ENCODE measurements at regions not wholly inside any gene's neighbourhood (a gene's known extent, or its start where the extent isn't known, plus 50 kb on each side); places are given as distances from the start of the nearest gene placed in this dataset.

GRCh38 chr13:105506463-105506862 is 1029.0 kb downstream of the EFNB2 start:
- DNase-seq (ENCODE audit: low read depth) = no peak
- TF ChIP-seq, protein P1, sequence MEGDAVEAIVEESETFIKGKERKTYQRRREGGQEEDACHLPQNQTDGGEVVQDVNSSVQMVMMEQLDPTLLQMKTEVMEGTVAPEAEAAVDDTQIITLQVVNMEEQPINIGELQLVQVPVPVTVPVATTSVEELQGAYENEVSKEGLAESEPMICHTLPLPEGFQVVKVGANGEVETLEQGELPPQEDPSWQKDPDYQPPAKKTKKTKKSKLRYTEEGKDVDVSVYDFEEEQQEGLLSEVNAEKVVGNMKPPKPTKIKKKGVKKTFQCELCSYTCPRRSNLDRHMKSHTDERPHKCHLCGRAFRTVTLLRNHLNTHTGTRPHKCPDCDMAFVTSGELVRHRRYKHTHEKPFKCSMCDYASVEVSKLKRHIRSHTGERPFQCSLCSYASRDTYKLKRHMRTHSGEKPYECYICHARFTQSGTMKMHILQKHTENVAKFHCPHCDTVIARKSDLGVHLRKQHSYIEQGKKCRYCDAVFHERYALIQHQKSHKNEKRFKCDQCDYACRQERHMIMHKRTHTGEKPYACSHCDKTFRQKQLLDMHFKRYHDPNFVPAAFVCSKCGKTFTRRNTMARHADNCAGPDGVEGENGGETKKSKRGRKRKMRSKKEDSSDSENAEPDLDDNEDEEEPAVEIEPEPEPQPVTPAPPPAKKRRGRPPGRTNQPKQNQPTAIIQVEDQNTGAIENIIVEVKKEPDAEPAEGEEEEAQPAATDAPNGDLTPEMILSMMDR (IDR thresholded peaks at IDR 0.05; ENCODE audit: control insufficient read depth, insufficient read depth, low read depth, low read length, missing control alignments) = no peak
- no peak overlapping the region for H3K4me3 ChIP-seq (ENCODE audit: control insufficient read depth, low read depth, low read length)

DNA sequence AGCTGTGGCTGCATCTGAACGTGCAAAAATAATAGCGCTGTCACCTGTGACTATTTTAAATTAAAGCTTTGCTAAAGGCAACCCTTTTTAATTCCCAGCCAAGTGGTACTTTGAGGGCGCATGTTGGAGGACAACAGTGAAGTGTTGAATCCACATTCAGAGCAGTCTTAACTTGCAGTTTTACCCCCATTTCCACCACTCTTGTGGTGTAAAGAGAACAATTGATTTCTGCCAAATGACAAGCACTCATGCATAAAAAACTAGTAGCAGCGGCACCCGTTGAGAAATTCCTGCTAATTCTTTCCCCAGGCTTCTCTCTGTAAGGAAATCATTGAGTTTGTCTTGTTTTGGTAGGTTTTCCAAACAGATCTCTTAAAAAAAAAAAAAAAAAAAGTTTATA is 1033.3 kb downstream of the EFNB2 start:
- TF ChIP-seq, protein P1 (IDR thresholded peaks at IDR 0.05; ENCODE audit: control insufficient read depth, insufficient read depth, low read depth, low read length, missing control alignments) = no peak
- DNase-seq (ENCODE audit: low read depth) = no peak
- H3K4me3 ChIP-seq (ENCODE audit: control insufficient read depth, low read depth, low read length) = no peak overlapping the region

- TF ChIP-seq, protein P1 (IDR thresholded peaks at IDR 0.05; ENCODE audit: control insufficient read depth, insufficient read depth, low read depth, low read length, missing control alignments) = no peak
- no peak overlapping the region for H3K4me3 ChIP-seq (ENCODE audit: control insufficient read depth, low read depth, low read length)
- DNase-seq (ENCODE audit: low read depth) = no peak
Measured at GRCh38 chr13:105497597-105497996, 1037.9 kb downstream of the EFNB2 start.

DNA sequence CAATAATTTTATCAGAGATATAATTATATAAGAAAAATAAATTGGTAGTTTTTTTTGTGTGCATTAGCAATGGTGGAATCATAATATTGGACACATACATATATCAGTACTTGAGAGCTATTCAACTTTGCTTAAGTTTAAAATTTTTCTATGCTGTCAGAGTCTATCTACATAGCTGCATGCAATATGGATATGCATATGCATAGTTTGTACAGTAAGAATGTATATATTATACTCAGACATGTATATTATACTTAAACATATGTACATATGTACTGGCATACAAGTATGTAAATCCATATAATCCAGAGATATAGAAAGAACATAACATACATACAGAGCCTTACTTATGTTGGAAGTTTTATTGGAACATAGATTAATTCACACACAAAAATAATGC is 1043.2 kb downstream of the EFNB2 start:
- TF ChIP-seq, protein P1 (IDR thresholded peaks at IDR 0.05; ENCODE audit: control insufficient read depth, insufficient read depth, low read depth, low read length, missing control alignments) = no peak
- no peak for DNase-seq (ENCODE audit: low read depth)
- no peak overlapping the region for H3K4me3 ChIP-seq (ENCODE audit: control insufficient read depth, low read depth, low read length)

DNA sequence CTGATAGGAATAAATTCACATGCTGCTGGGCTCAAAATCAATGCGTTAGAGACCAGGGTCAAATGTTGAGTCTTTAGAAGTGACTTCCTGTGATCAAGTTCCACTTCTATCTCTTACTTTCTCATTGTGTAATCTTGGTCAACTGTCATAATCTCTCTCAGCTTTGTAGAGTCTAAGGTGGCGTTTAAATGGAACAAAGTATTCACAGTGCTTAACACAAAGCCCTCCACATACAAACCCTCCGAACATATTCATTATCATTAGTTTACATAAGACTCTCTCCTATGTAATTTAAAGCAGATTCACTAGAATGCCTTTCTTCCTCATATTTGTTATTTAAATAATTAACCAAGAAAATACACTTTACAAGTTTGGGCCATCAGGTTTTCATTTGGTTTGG is 1044.1 kb downstream of the EFNB2 start:
- no peak for DNase-seq (ENCODE audit: low read depth)
- TF ChIP-seq, protein P1 (IDR thresholded peaks at IDR 0.05; ENCODE audit: control insufficient read depth, insufficient read depth, low read depth, low read length, missing control alignments) = no peak
- no peak overlapping the region for H3K4me3 ChIP-seq (ENCODE audit: control insufficient read depth, low read depth, low read length)

DNA sequence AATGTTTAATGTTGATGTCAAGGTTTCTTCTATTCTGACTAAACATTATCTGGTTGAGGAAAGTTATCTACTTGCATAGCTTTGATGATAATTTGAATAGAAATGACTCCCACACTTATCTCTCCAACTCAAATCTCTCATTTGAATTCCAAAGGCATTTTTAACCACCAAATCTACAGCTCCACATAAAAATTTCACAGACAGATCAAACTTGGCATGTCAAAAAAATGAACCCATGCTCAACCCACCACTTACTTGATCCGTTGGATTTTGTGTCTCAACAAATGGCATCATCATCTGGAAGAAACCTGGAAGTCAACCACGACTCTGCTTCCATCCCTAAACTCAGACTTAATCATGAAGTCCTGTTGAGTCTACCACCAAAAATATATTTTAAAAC is 1050.4 kb downstream of the EFNB2 start:
- DNase-seq (ENCODE audit: low read depth) = no peak
- TF ChIP-seq, protein P1 (IDR thresholded peaks at IDR 0.05; ENCODE audit: control insufficient read depth, insufficient read depth, low read depth, low read length, missing control alignments) = no peak
- no peak overlapping the region for H3K4me3 ChIP-seq (ENCODE audit: control insufficient read depth, low read depth, low read length)

All from AG09309 (cell line).